ENCODE measurements at regions not wholly inside any gene's neighbourhood (a gene's known extent, or its start where the extent isn't known, plus 50 kb on each side); places are given as distances from the start of the nearest gene placed in this dataset.

DNA sequence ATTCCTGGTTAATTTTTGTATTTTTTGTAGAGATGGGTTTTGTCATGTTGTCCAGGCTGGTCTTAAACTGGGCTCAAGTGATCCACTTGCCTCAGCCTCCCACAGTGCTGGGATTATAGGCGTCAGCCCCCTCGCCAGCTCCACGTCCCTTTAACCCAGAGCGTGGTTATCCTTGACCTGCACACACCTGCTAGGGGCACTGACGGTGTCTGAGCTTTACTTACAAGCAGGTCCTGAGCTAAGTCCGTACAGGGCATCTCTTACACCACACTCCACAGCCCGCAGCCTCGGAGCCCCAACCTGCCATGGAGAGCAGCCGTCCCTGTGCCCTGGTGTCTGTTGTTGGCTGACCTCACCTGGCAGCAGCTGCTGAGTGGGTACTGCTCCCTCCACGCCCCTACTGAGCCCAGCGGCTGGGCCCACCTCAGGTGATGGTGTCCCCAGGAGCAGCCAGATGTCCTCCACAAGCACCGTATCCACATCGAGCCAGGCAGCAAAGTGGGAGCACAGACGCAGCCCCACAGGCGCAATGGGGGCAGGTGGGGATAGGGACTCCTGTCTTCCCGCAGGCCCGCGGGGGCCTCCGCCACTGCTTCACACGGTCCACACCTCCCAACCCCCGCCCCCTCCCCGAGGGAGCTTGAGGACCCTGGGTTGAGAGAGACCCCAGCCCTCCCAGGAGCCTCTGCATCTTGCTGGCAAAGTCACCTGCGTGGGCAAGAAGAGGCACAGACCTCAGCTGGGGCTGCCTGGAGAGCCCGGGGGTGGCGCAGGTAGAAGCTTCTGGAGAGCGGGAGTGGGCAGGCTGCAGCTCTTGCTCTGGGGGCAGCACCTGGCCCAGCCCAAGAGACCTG is 325.4 kb upstream of the SFSWAP start:
- TF ChIP-seq, protein P1, sequence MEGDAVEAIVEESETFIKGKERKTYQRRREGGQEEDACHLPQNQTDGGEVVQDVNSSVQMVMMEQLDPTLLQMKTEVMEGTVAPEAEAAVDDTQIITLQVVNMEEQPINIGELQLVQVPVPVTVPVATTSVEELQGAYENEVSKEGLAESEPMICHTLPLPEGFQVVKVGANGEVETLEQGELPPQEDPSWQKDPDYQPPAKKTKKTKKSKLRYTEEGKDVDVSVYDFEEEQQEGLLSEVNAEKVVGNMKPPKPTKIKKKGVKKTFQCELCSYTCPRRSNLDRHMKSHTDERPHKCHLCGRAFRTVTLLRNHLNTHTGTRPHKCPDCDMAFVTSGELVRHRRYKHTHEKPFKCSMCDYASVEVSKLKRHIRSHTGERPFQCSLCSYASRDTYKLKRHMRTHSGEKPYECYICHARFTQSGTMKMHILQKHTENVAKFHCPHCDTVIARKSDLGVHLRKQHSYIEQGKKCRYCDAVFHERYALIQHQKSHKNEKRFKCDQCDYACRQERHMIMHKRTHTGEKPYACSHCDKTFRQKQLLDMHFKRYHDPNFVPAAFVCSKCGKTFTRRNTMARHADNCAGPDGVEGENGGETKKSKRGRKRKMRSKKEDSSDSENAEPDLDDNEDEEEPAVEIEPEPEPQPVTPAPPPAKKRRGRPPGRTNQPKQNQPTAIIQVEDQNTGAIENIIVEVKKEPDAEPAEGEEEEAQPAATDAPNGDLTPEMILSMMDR (IDR thresholded peaks at IDR 0.05; ENCODE audit: low read length), result no peak
- no peak for TF ChIP-seq EZH2 (IDR thresholded peaks at IDR 0.05; ENCODE audit: borderline replicate concordance, low read length)

Measured in OCI-LY1 (cell line).